ENCODE measurements at regions not wholly inside any gene's neighbourhood (a gene's known extent, or its start where the extent isn't known, plus 50 kb on each side); places are given as distances from the start of the nearest gene placed in this dataset.
A peak's percentile ranks its signal among the peaks of the same experiment; 100 is the strongest.

DNA sequence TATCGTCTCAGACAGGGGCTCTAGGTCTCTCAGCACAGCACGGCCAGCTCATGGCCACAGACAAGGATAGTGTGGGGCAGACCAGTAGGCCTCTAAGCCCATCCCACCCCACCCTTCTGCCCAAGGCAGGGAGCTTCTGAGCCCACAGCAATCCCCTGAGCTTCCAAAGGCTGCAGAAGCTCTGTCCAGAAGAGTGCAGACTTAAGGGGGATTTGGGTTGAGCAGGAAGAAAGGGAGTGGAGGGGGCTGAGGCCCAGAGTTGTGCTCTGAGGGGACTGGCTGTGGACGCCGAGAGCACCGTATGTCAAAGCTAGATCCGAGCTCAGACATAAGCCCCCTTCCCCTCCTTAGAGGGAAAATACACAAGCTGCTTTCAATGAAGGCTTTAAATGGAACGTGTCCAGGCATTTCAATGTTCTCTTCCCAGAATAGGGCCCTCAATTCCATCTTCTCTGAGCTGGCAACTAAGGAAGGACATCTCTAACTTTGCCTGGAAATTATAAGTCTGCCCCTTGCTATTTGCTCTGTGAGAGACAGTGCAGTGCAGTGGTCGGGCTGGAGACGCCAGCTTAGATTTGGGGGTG is 116.4 kb upstream of the RPL38 start:
- Mint-ChIP-seq H3K9me3 (peaks cover 14% of the 10 kb centered on the region), H3K4me1 (peaks cover 3% of the 10 kb centered on the region), H3K4me3 (no peak overlapping the region), H3K27ac (no peak overlapping the region), H3K36me3 (no peaks in the 10 kb centered on the region), H3K27me3 (ENCODE audit: insufficient read depth, low read depth) (peaks cover 8% of the 10 kb centered on the region)
- TF ChIP-seq, protein P1, sequence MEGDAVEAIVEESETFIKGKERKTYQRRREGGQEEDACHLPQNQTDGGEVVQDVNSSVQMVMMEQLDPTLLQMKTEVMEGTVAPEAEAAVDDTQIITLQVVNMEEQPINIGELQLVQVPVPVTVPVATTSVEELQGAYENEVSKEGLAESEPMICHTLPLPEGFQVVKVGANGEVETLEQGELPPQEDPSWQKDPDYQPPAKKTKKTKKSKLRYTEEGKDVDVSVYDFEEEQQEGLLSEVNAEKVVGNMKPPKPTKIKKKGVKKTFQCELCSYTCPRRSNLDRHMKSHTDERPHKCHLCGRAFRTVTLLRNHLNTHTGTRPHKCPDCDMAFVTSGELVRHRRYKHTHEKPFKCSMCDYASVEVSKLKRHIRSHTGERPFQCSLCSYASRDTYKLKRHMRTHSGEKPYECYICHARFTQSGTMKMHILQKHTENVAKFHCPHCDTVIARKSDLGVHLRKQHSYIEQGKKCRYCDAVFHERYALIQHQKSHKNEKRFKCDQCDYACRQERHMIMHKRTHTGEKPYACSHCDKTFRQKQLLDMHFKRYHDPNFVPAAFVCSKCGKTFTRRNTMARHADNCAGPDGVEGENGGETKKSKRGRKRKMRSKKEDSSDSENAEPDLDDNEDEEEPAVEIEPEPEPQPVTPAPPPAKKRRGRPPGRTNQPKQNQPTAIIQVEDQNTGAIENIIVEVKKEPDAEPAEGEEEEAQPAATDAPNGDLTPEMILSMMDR (IDR thresholded peaks at IDR 0.05) = no peak
- TF ChIP-seq EZH2 (IDR thresholded peaks at IDR 0.05) (no peak), EZH2phosphoT487 (IDR thresholded peaks at IDR 0.05) (no peak)
- Histone ChIP-seq H3K4me3 (no peak overlapping the region), H3K4me1 (no peaks in the 10 kb centered on the region), H4K20me1 (ENCODE audit: low read depth) (no peaks in the 10 kb centered on the region), H3K27me3 (no peaks in the 10 kb centered on the region), H3K36me3 (no peaks in the 10 kb centered on the region), H3K9ac (no peak overlapping the region), H3F3A (ENCODE audit: low read depth) (no peaks in the 10 kb centered on the region), H3K4me2 (no peak overlapping the region), H2AFZ (replicated peaks) (no peak overlapping the region), H3K79me2 (ENCODE audit: low read depth) (no peaks in the 10 kb centered on the region), H3K27ac (no peak overlapping the region), H3K9me3 (ENCODE audit: low read depth) (no peaks in the 10 kb centered on the region)
- DNase-seq (ENCODE audit: low spot score) = no peak

- Histone ChIP-seq H3K4me1 (no peaks in the 10 kb centered on the region), H3K9ac (no peak overlapping the region), H3K27ac (no peak overlapping the region), H3K4me2 (no peak overlapping the region), H3K27me3 (no peaks in the 10 kb centered on the region), H3K4me3 (no peak overlapping the region), H3K36me3 (no peaks in the 10 kb centered on the region), H3K79me2 (ENCODE audit: low read depth) (no peaks in the 10 kb centered on the region), H2AFZ (replicated peaks) (no peak overlapping the region), H3K9me3 (ENCODE audit: low read depth) (no peaks in the 10 kb centered on the region), H3F3A (ENCODE audit: low read depth) (no peaks in the 10 kb centered on the region), H4K20me1 (ENCODE audit: low read depth) (no peaks in the 10 kb centered on the region)
- Mint-ChIP-seq H3K36me3 (no peaks in the 10 kb centered on the region), H3K27ac (no peak overlapping the region), H3K27me3 (ENCODE audit: insufficient read depth, low read depth) (peaks cover 2% of the 10 kb centered on the region), H3K4me1 (no peaks in the 10 kb centered on the region), H3K9me3 (peaks cover 20% of the 10 kb centered on the region), H3K4me3 (peak overlapping the region; percentile 34)
- TF ChIP-seq, protein P1 (IDR thresholded peaks at IDR 0.05) = no peak
- TF ChIP-seq EZH2 (IDR thresholded peaks at IDR 0.05) (no peak), EZH2phosphoT487 (IDR thresholded peaks at IDR 0.05) (no peak)
- no peak for DNase-seq (ENCODE audit: low spot score)
Measured at GRCh38 chr17:74088285-74088933, 115.1 kb upstream of the RPL38 start.

DNA sequence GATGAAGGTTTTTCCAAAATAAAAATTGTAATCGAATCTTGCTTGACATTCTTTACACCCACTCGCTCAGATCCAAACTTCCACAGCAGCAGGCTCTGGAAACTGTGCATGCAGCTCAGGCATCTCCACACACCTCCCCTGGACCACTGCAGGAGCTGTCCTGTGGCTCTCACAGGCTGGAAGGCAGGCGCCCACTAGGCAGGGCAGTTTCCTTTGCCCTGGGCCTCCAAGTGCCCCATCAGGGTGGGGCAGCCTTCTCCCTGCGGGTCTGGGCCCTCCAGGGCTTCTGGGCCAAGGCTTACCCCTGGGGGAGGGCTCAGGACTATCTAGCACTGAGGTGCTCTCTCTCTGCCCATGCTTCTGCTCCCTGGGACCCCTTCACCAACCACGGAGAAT is 114.5 kb upstream of the RPL38 start:
- no peaks in the 10 kb centered on the region for H3K79me2 ChIP-seq (ENCODE audit: low read depth)
- H3K9ac ChIP-seq = no peak overlapping the region
- H3F3A ChIP-seq (ENCODE audit: low read depth) = no peaks in the 10 kb centered on the region
- H2AFZ ChIP-seq (replicated peaks) = no peak overlapping the region
- H3K36me3 ChIP-seq = no peaks in the 10 kb centered on the region
- no peaks in the 10 kb centered on the region for H3K36me3 Mint-ChIP-seq
- H4K20me1 ChIP-seq (ENCODE audit: low read depth) = no peaks in the 10 kb centered on the region
- H3K27ac ChIP-seq = no peak overlapping the region
- no peak for DNase-seq (ENCODE audit: low spot score)
- H3K4me2 ChIP-seq = no peak overlapping the region
- no peak overlapping the region for H3K4me3 ChIP-seq
- no peaks in the 10 kb centered on the region for H3K9me3 ChIP-seq (ENCODE audit: low read depth)
- H3K9me3 Mint-ChIP-seq = peaks cover 21% of the 10 kb centered on the region
- TF ChIP-seq EZH2phosphoT487 (IDR thresholded peaks at IDR 0.05) (no peak), EZH2 (IDR thresholded peaks at IDR 0.05) (no peak)
- TF ChIP-seq, protein P1 (IDR thresholded peaks at IDR 0.05) = no peak
- no peaks in the 10 kb centered on the region for H3K4me1 Mint-ChIP-seq
- no peaks in the 10 kb centered on the region for H3K27me3 ChIP-seq
- no peak overlapping the region for H3K4me3 Mint-ChIP-seq
- no peak overlapping the region for H3K27ac Mint-ChIP-seq
- H3K4me1 ChIP-seq = no peaks in the 10 kb centered on the region
- H3K27me3 Mint-ChIP-seq (ENCODE audit: insufficient read depth, low read depth) = peaks cover 2% of the 10 kb centered on the region

All from neural progenitor cell (in vitro differentiated cells).